GM12878 (cell line): ENCODE measurements at regions not wholly inside any gene's neighbourhood (a gene's known extent, or its start where the extent isn't known, plus 50 kb on each side); places are given as distances from the start of the nearest gene placed in this dataset.

Source experiments
- ATAC-seq: fragments of 200-7000 bp; cut with Tn5 transposase; 3 replicates; pipeline ENCODE4 v1.9.1; 2020; ENCODE audit warnings: mild to moderate bottlenecking, moderate library complexity
- BruUV-seq: library from RNA; stranded (reverse); fragments of 400-500 nt; replicated peaks from 2 replicates; lab custom pipeline; 2021; lab: Mats Ljungman, UMichigan
- CTCF ChIA-PET: fragments of 300-600 bp; sonication (Branson Sonifier 250); formaldehyde crosslinking; extraction: SDS; loops from one replicate; lab custom pipeline; 2021; ENCODE audit warnings: inconsistent platforms; lab: Yijun Ruan, JAX
- POLR2A ChIA-PET: fragments of 350-600 bp; formaldehyde crosslinking; extraction: SDS; loops from one replicate; lab custom pipeline; 2021; ENCODE audit warnings: inconsistent platforms; lab: Charles Lee
- RAD21 ChIA-PET: fragments of 300-600 bp; sonication (Branson Sonifier 250); formaldehyde crosslinking; loops from one replicate; lab custom pipeline; 2023; ENCODE audit warnings: antibody characterized with exemption; ENCODE audit not compliant: unreplicated experiment; lab: Charles Lee
- SMC1A ChIA-PET: fragments of 300-600 bp; sonication (Branson Sonifier 250); formaldehyde crosslinking; loops from one replicate; lab custom pipeline; 2023; ENCODE audit not compliant: unreplicated experiment, uncharacterized antibody; lab: Charles Lee
- DNase-seq: peaks from one replicate; pipeline ENCODE4 v3.0.0-alpha.2; 2011; ENCODE audit warnings: low read depth, low spot score
- FAIRE-seq: peaks from 3 replicates; lab custom pipeline; 2011; peaks lifted over from hg19 to GRCh38; lab: Jason Lieb, UNC
- H2AFZ ChIP-seq: 2 replicates; pipeline ENCODE4 v1.6.0; 2011; ENCODE audit warnings: low read depth, low read length, control low read depth; ENCODE audit not compliant: control insufficient read depth
- H3K27ac ChIP-seq: 2 replicates; pipeline ENCODE4 v1.5.1; 2011; ENCODE audit warnings: control low read depth; ENCODE audit not compliant: control insufficient read depth, insufficient read depth
- H3K27me3 ChIP-seq, 2 experiments: replicated peaks in 1 of 2; 2 replicates each; pipeline versions ENCODE4 v1.6.0 to v1.6.1; 2011; ENCODE audit warnings: low read length in 1 of 2; ENCODE audit not compliant: control insufficient read depth in 2 of 2, insufficient read depth in 2 of 2
- H3K36me3 ChIP-seq, 2 experiments: 2 replicates each; pipeline ENCODE4 v1.5.1; 2011; ENCODE audit warnings: low read length in 1 of 2; ENCODE audit not compliant: control insufficient read depth in 2 of 2, insufficient read depth in 2 of 2
- H3K4me1 ChIP-seq: 2 replicates; pipeline ENCODE4 v1.6.1; 2011; ENCODE audit warnings: mild to moderate bottlenecking, low read length, moderate library complexity, mixed read lengths; ENCODE audit not compliant: control insufficient read depth, insufficient read depth
- H3K4me2 ChIP-seq: 2 replicates; pipeline ENCODE4 v1.6.0; 2011; ENCODE audit warnings: control low read depth; ENCODE audit not compliant: control insufficient read depth, insufficient read depth
- H3K4me3 ChIP-seq: fragments of 200-600 bp; sonication (generic); 2 replicates; pipeline ENCODE4 v1.5.1; 2016
- H3K79me2 ChIP-seq: 2 replicates; pipeline ENCODE4 v1.6.0; 2011; ENCODE audit warnings: low read length; ENCODE audit not compliant: control insufficient read depth, insufficient read depth
- H3K9ac ChIP-seq: 2 replicates; pipeline ENCODE4 v1.8.0; 2011; ENCODE audit warnings: low read length, control low read depth, mixed read lengths; ENCODE audit not compliant: control insufficient read depth, insufficient read depth
- H3K9me3 ChIP-seq: replicated peaks from 3 replicates; pipeline ENCODE4 v1.5.1; 2011; ENCODE audit warnings: mild to moderate bottlenecking, low read length; ENCODE audit not compliant: control insufficient read depth, insufficient read depth
- H4K20me1 ChIP-seq: 2 replicates; pipeline ENCODE4 v1.6.0; 2011; ENCODE audit not compliant: control insufficient read depth, insufficient read depth
- ASH2L ChIP-seq: fragments of 300-600, 200-600 bp; sonication (generic); IDR thresholded peaks from 2 replicates; pipeline ENCODE4 v1.6.1; 2017; ENCODE audit warnings: low read depth, mild to moderate bottlenecking, borderline replicate concordance
- BMI1 ChIP-seq: fragments of 450-650 bp; IDR thresholded peaks from 2 replicates; pipeline ENCODE4 v1.6.1; 2016; ENCODE audit warnings: mild to moderate bottlenecking, moderate library complexity, borderline replicate concordance
- CREM ChIP-seq: IDR thresholded peaks from 2 replicates; pipeline ENCODE4 v1.6.1; 2014; ENCODE audit warnings: antibody characterized with exemption, low read depth
- CUX1 ChIP-seq: IDR thresholded peaks from 2 replicates; pipeline ENCODE4 v1.6.1; 2012; ENCODE audit warnings: improper control_type of control experiment, low read depth, low read length; ENCODE audit not compliant: insufficient replicate concordance
- HSF1 ChIP-seq: fragments of 150-350 bp; IDR thresholded peaks from 2 replicates; pipeline ENCODE4 v1.6.1; 2014; ENCODE audit warnings: mild to moderate bottlenecking, low read depth, low read length
- MTA3 ChIP-seq: IDR thresholded peaks from 2 replicates; pipeline ENCODE4 v1.6.1; 2012; ENCODE audit warnings: low read length, inconsistent platforms, borderline replicate concordance
- NFIC ChIP-seq: IDR thresholded peaks from 2 replicates; pipeline ENCODE4 v1.6.1; 2012; ENCODE audit warnings: low read depth, mild to moderate bottlenecking, inconsistent platforms, low read length, moderate library complexity
- NR2C1 ChIP-seq: fragments of 450-650 bp; IDR thresholded peaks from 2 replicates; pipeline ENCODE4 v1.6.1; 2017; ENCODE audit warnings: antibody characterized with exemption, mild to moderate bottlenecking, moderate library complexity
- RELA ChIP-seq: fragments of 450-650 bp; IDR thresholded peaks from 2 replicates; pipeline ENCODE4 v1.8.0; 2014; ENCODE audit warnings: borderline replicate concordance; ENCODE audit not compliant: partially characterized antibody
- SRF ChIP-seq, 2 experiments: IDR thresholded peaks; 2 replicates each; pipeline ENCODE4 v1.6.1; 2011; ENCODE audit warnings: low read depth in 2 of 2, low read length in 2 of 2, mild to moderate bottlenecking in 1 of 2, moderate library complexity in 1 of 2
- ZBED1 ChIP-seq: IDR thresholded peaks from 2 replicates; pipeline ENCODE4 v1.6.1; 2016; ENCODE audit warnings: borderline replicate concordance
- ZNF207 ChIP-seq: fragments of 450-650 bp; IDR thresholded peaks from 2 replicates; pipeline ENCODE4 v1.6.1; 2014; ENCODE audit warnings: antibody characterized with exemption, mild to moderate bottlenecking, borderline replicate concordance
- WGBS: methylation state at CpG from one replicate; pipeline ENCODE4 v1.1.6; 2016; ENCODE audit warnings: low lambda C conversion rate; ENCODE audit not compliant: insufficient replicate concordance, insufficient coverage; ENCODE audit errors: missing lambda C conversion rate; 5-methylcytosine and 5-hydroxymethylcytosine counted together
- in situ Hi-C: fragments of 300-500 bp; cut with MboI; formaldehyde crosslinking; loops from 9 replicates; pipeline ENCODE4 v1.14.3; 2018; ENCODE audit warnings: mixed read lengths
- intact Hi-C: fragments of 100-400 bp; cut with micrococcal nuclease; formaldehyde crosslinking; loops from one replicate; pipeline ENCODE4 v1.14.2; 2022; ENCODE audit not compliant: unreplicated experiment
- TF ChIP-seq, protein P1 (sequence below): fragments of 450-650 bp; IDR thresholded peaks from 2 replicates; pipeline ENCODE4 v1.6.1; 2018; ENCODE audit warnings: borderline replicate concordance, mild to moderate bottlenecking; ENCODE audit not compliant: partially characterized antibody

DNA sequence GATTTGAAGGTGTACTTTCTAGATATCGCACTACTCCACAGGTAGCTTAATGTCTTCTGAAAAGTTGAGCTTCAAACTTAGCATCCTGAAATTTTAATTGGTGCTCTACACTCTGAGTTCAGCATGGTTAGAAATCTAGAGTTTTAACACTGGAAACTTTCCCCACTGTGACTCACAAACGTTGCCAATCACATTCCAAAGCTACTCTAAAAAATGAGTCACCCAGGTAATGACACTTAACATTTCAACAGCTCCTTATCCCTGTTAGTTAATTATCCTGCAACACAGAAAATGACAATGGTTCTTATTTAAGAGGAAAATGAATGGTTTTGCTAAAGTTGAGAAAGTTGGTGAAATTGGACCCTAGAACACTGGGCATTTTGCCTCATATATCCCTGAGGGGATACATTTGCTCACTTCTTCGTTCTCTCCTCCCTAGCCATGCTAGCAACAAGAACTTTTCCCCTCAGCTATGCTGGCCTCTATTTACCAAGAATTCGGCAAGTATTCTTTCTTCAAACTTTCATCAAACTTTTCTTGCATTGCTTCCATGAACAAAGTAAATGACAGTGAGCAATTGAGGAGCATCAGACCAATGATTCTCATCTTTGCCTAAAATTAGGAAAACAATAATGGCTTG is 1024.1 kb upstream of the KLHL29 start:
- POLR2A ChIA-PET: no interaction called here
- no peaks in the 10 kb centered on the region for H4K20me1 ChIP-seq
- in situ Hi-C loops: no loop called here
- CTCF ChIA-PET: no interaction called here
- SMC1A ChIA-PET: no interaction called here
- no peaks in the 10 kb centered on the region for H3K27me3 ChIP-seq
- H2AFZ ChIP-seq: no peak overlapping the region
- H3K9me3 ChIP-seq: no peaks in the 10 kb centered on the region
- no peak overlapping the region for H3K4me2 ChIP-seq
- no peak overlapping the region for H3K4me3 ChIP-seq
- 0% methylated on average over 4 of the region's 4 CpGs for WGBS
- no peak overlapping the region for H3K27ac ChIP-seq
- no peak for ATAC-seq
- RAD21 ChIA-PET: no interaction called here
- H3K79me2 ChIP-seq: no peaks in the 10 kb centered on the region
- H3K9ac ChIP-seq: no peak overlapping the region
- TF ChIP-seq, protein P1, sequence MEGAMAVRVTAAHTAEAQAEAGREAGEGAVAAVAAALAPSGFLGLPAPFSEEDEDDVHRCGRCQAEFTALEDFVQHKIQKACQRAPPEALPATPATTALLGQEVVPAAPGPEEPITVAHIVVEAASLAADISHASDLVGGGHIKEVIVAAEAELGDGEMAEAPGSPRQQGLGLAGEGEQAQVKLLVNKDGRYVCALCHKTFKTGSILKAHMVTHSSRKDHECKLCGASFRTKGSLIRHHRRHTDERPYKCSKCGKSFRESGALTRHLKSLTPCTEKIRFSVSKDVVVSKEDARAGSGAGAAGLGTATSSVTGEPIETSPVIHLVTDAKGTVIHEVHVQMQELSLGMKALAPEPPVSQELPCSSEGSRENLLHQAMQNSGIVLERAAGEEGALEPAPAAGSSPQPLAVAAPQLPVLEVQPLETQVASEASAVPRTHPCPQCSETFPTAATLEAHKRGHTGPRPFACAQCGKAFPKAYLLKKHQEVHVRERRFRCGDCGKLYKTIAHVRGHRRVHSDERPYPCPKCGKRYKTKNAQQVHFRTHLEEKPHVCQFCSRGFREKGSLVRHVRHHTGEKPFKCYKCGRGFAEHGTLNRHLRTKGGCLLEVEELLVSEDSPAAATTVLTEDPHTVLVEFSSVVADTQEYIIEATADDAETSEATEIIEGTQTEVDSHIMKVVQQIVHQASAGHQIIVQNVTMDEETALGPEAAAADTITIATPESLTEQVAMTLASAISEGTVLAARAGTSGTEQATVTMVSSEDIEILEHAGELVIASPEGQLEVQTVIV: no peak
- TF ChIP-seq ZNF207: no peak
- TF ChIP-seq RELA: no peak
- TF ChIP-seq ZBED1: no peak
- no peak for TF ChIP-seq NFIC
- TF ChIP-seq CUX1: no peak
- TF ChIP-seq ASH2L: no peak
- TF ChIP-seq NR2C1: no peak
- TF ChIP-seq CREM: no peak
- no peak for TF ChIP-seq HSF1
- no peak for TF ChIP-seq SRF (IDR thresholded peaks at IDR 0.05; ENCODE audit: low read depth in 2 of 2, low read length in 2 of 2)
- no peak for TF ChIP-seq MTA3
- no peak for TF ChIP-seq BMI1
- no TSS peak for BruUV-seq
- H3K4me1 ChIP-seq: no peaks in the 10 kb centered on the region
- H3K36me3 ChIP-seq: no peaks in the 10 kb centered on the region
- no peak for FAIRE-seq
- no peak for DNase-seq
- intact Hi-C loops: no loop called here
